ENCODE measurements at regions not wholly inside any gene's neighbourhood (a gene's known extent, or its start where the extent isn't known, plus 50 kb on each side); places are given as distances from the start of the nearest gene placed in this dataset.

DNA sequence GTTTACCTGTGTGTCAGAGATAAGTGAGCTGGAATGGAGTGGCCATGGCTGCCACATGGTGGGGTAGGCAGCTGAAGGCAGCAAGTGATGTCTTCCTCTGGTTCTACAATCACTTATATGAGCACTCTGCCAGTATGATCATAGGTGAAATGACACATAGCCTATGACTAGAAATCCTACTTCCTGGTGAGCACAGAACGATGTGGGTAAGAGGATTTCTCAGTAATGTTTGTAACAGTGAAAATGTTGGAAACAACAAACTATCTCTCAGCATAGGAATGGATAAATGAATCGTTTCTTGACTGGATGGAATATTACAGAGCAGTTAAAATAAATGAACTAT is 187.0 kb upstream of the S1PR3 start:
- Histone ChIP-seq H4K20me1 (ENCODE audit: insufficient read depth, low read length) (no peaks in the 10 kb centered on the region), H3K27ac (ENCODE audit: low read depth, low read length, poor library complexity, severe bottlenecking) (no peak overlapping the region), H3K36me3 (ENCODE audit: insufficient read depth, low read length) (no peaks in the 10 kb centered on the region; the same call in 1 of the 2 replicates), H3K4me2 (ENCODE audit: low read length) (no peak overlapping the region), H3K9me2 (ENCODE audit: low read depth, low read length) (no peaks in the 10 kb centered on the region), H3K79me2 (ENCODE audit: insufficient read depth, low read length) (no peaks in the 10 kb centered on the region), H3F3A (ENCODE audit: insufficient read depth, low read length) (no peaks in the 10 kb centered on the region), H3K4me1 (ENCODE audit: insufficient read depth, low read length, severe bottlenecking) (peaks cover 5% of the 10 kb centered on the region), H3K4me3 (ENCODE audit: low read depth, low read length, poor library complexity, severe bottlenecking) (no peak overlapping the region), H2AFZ (ENCODE audit: low read length) (no peak overlapping the region), H3K9me3 (ENCODE audit: low read length) (no peaks in the 10 kb centered on the region), H3K27me3 (ENCODE audit: insufficient read depth, low read length) (no peaks in the 10 kb centered on the region; the same call in 1 of the 2 replicates), H3K9ac (ENCODE audit: low read length) (no peak overlapping the region)
- TF ChIP-seq, protein P1, sequence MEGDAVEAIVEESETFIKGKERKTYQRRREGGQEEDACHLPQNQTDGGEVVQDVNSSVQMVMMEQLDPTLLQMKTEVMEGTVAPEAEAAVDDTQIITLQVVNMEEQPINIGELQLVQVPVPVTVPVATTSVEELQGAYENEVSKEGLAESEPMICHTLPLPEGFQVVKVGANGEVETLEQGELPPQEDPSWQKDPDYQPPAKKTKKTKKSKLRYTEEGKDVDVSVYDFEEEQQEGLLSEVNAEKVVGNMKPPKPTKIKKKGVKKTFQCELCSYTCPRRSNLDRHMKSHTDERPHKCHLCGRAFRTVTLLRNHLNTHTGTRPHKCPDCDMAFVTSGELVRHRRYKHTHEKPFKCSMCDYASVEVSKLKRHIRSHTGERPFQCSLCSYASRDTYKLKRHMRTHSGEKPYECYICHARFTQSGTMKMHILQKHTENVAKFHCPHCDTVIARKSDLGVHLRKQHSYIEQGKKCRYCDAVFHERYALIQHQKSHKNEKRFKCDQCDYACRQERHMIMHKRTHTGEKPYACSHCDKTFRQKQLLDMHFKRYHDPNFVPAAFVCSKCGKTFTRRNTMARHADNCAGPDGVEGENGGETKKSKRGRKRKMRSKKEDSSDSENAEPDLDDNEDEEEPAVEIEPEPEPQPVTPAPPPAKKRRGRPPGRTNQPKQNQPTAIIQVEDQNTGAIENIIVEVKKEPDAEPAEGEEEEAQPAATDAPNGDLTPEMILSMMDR (IDR thresholded peaks at IDR 0.05; ENCODE audit: low read length), result no peak
- TF ChIP-seq EZH2 (IDR thresholded peaks at IDR 0.05; ENCODE audit: borderline replicate concordance, low read length), result no peak

DNA sequence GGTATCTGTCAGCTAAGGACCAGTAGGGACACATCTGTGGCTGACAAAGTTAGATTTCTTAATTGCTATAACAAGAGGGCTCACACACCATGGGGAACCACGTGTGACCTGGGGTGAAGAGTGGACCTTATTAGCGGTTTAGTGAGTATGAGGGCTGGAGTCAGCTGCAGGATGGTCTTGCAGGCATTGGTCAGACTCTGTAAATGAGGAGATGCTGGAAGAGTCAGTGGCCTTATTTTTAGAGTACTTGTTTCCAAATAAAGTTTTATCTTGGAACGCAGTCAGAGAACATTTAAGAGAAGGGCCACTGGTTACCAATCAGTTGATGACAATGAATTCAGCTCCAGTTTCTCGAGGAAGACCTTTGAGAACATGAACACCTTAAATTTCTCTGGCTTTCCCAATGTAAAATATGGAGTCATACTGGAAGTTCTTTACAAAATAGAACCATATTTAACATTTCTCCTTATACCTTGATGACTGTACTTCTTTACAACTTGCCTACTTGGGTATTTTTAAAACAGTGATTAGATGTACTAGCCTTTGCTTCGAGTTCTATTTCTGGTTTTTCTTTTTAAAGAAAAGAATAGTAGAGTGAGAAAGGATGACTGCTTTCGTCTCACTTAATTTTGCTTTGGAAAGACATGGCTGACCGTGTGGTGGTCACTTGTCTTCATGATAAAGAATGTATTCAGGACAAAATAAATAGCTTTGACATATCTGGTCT is 185.9 kb upstream of the S1PR3 start:
- no peak overlapping the region for H3K4me2 ChIP-seq (ENCODE audit: low read length)
- H3F3A ChIP-seq (ENCODE audit: insufficient read depth, low read length), result no peaks in the 10 kb centered on the region
- no peak overlapping the region for H3K27ac ChIP-seq (ENCODE audit: low read depth, low read length, poor library complexity, severe bottlenecking)
- H3K27me3 ChIP-seq (ENCODE audit: insufficient read depth, low read length), result no peaks in the 10 kb centered on the region; the same call in 1 of the 2 replicates
- H4K20me1 ChIP-seq (ENCODE audit: insufficient read depth, low read length), result no peaks in the 10 kb centered on the region
- H3K4me1 ChIP-seq (ENCODE audit: insufficient read depth, low read length, severe bottlenecking), result peaks cover 16% of the 10 kb centered on the region
- H3K4me3 ChIP-seq (ENCODE audit: low read depth, low read length, poor library complexity, severe bottlenecking), result no peak overlapping the region
- H2AFZ ChIP-seq (ENCODE audit: low read length), result no peak overlapping the region
- H3K79me2 ChIP-seq (ENCODE audit: insufficient read depth, low read length), result no peaks in the 10 kb centered on the region
- H3K9ac ChIP-seq (ENCODE audit: low read length), result no peak overlapping the region
- H3K9me2 ChIP-seq (ENCODE audit: low read depth, low read length), result no peaks in the 10 kb centered on the region
- no peak for TF ChIP-seq EZH2 (IDR thresholded peaks at IDR 0.05; ENCODE audit: borderline replicate concordance, low read length)
- TF ChIP-seq, protein P1 (IDR thresholded peaks at IDR 0.05; ENCODE audit: low read length), result no peak
- no peaks in the 10 kb centered on the region; the same call in 1 of the 2 replicates for H3K36me3 ChIP-seq (ENCODE audit: insufficient read depth, low read length)
- no peaks in the 10 kb centered on the region for H3K9me3 ChIP-seq (ENCODE audit: low read length)

DNA sequence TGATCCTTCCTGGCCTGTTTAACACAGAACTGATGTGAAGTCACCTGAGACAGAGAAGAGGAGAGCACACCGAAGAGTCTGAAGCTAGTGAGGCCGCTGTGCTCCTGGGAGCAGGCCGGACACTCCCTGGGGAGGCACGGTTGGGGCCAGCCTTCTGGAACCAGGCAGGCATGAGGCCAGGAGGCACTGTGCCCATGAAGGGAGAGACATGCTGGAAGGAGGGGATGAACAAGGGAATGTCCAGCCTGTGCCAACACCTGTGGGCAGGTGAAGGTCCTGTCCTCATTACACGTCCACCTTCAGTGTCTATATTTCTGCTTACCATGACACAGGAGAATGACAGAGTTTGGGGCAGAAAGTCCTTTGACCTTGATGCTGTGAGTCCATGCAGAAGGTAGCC is 183.8 kb upstream of the S1PR3 start:
- H2AFZ ChIP-seq (ENCODE audit: low read length), result no peak overlapping the region
- no peak overlapping the region for H3K4me3 ChIP-seq (ENCODE audit: low read depth, low read length, poor library complexity, severe bottlenecking)
- H3K4me1 ChIP-seq (ENCODE audit: insufficient read depth, low read length, severe bottlenecking), result peaks cover 25% of the 10 kb centered on the region
- H4K20me1 ChIP-seq (ENCODE audit: insufficient read depth, low read length), result no peaks in the 10 kb centered on the region
- H3K4me2 ChIP-seq (ENCODE audit: low read length), result no peak overlapping the region
- no peak for TF ChIP-seq EZH2 (IDR thresholded peaks at IDR 0.05; ENCODE audit: borderline replicate concordance, low read length)
- TF ChIP-seq, protein P1 (IDR thresholded peaks at IDR 0.05; ENCODE audit: low read length), result no peak
- H3K36me3 ChIP-seq (ENCODE audit: insufficient read depth, low read length), result no peaks in the 10 kb centered on the region; the same call in 1 of the 2 replicates
- H3K9me3 ChIP-seq (ENCODE audit: low read length), result no peaks in the 10 kb centered on the region
- H3K9ac ChIP-seq (ENCODE audit: low read length), result no peak overlapping the region
- H3F3A ChIP-seq (ENCODE audit: insufficient read depth, low read length), result no peaks in the 10 kb centered on the region
- no peaks in the 10 kb centered on the region; the same call in 1 of the 2 replicates for H3K27me3 ChIP-seq (ENCODE audit: insufficient read depth, low read length)
- H3K9me2 ChIP-seq (ENCODE audit: low read depth, low read length), result no peaks in the 10 kb centered on the region
- H3K27ac ChIP-seq (ENCODE audit: low read depth, low read length, poor library complexity, severe bottlenecking), result no peak overlapping the region
- no peaks in the 10 kb centered on the region for H3K79me2 ChIP-seq (ENCODE audit: insufficient read depth, low read length)

All from OCI-LY1 (cell line).